Trophoblast cell (in vitro differentiated cells and primary cell): ENCODE measurements at regions not wholly inside any gene's neighbourhood (a gene's known extent, or its start where the extent isn't known, plus 50 kb on each side); places are given as distances from the start of the nearest gene placed in this dataset.

Experiments used
- DNase-seq, 2 donors: peaks; one replicate each; pipeline ENCODE4 v3.0.0-alpha.2; 2016
- H2AFZ ChIP-seq: 2 replicates; pipeline ENCODE4 v1.6.1; 2013; ENCODE audit warnings: low read length, moderate library complexity, mild to moderate bottlenecking; ENCODE audit not compliant: insufficient read depth, poor library complexity
- H2AK5ac ChIP-seq: 2 replicates; pipeline ENCODE4 v1.6.1; 2013; ENCODE audit warnings: mild to moderate bottlenecking, low read length
- H2BK120ac ChIP-seq: 2 replicates; pipeline ENCODE4 v1.6.1; 2013; ENCODE audit warnings: low read length, mild to moderate bottlenecking, moderate library complexity; ENCODE audit not compliant: insufficient read depth, poor library complexity
- H2BK12ac ChIP-seq: 2 replicates; pipeline ENCODE4 v1.6.1; 2013; ENCODE audit warnings: mild to moderate bottlenecking, low read length, moderate library complexity
- H2BK5ac ChIP-seq: 2 replicates; pipeline ENCODE4 v1.6.1; 2013; ENCODE audit warnings: low read length, low read depth, moderate library complexity, mild to moderate bottlenecking; ENCODE audit not compliant: poor library complexity
- H3K14ac ChIP-seq: 2 replicates; pipeline ENCODE4 v1.6.1; 2013; ENCODE audit warnings: mild to moderate bottlenecking, low read length
- H3K18ac ChIP-seq: 2 replicates; pipeline ENCODE4 v1.6.1; 2013; ENCODE audit warnings: mild to moderate bottlenecking, low read length
- H3K23ac ChIP-seq: 2 replicates; pipeline ENCODE4 v1.6.1; 2013; ENCODE audit warnings: low read length
- H3K27ac ChIP-seq: 2 replicates; pipeline ENCODE4 v1.5.1; 2013; ENCODE audit warnings: low read depth, mild to moderate bottlenecking, inconsistent platforms, low read length, moderate library complexity
- H3K27me3 ChIP-seq: 2 replicates; pipeline ENCODE4 v1.6.1; 2013; ENCODE audit warnings: inconsistent platforms, mild to moderate bottlenecking, low read length, moderate library complexity; ENCODE audit not compliant: insufficient read depth
- H3K36me3 ChIP-seq, 2 experiments: 1 replicate in 1 of 2; 2 replicates in 1 of 2; pipeline ENCODE4 v1.6.1; 2013; ENCODE audit warnings: low read length in 2 of 2, mild to moderate bottlenecking in 2 of 2, moderate library complexity in 1 of 2; ENCODE audit not compliant: insufficient read depth in 2 of 2, control insufficient read depth in 1 of 2
- H3K4ac ChIP-seq: 2 replicates; pipeline ENCODE4 v1.6.1; 2013; ENCODE audit warnings: low read depth, mild to moderate bottlenecking, low read length, moderate library complexity
- H3K4me1 ChIP-seq, 2 experiments: 1 replicate in 1 of 2; 2 replicates in 1 of 2; pipeline ENCODE4 v1.6.1; 2013; ENCODE audit warnings: low read length in 2 of 2, mild to moderate bottlenecking in 2 of 2, moderate library complexity in 1 of 2; ENCODE audit not compliant: insufficient read depth in 2 of 2, control insufficient read depth in 1 of 2
- H3K4me2 ChIP-seq: 2 replicates; pipeline ENCODE4 v1.6.1; 2013; ENCODE audit warnings: inconsistent platforms, mild to moderate bottlenecking, low read length, moderate library complexity
- H3K4me3 ChIP-seq: 2 replicates; pipeline ENCODE4 v1.5.1; 2013; ENCODE audit warnings: mild to moderate bottlenecking, low read depth, low read length, inconsistent platforms
- H3K79me1 ChIP-seq: one replicate; pipeline ENCODE4 v1.6.1; 2013; ENCODE audit warnings: low read length
- H3K79me2 ChIP-seq: 2 replicates; pipeline ENCODE4 v1.6.1; 2013; ENCODE audit warnings: low read length, mild to moderate bottlenecking; ENCODE audit not compliant: control insufficient read depth, insufficient read depth, poor library complexity
- H3K9ac ChIP-seq: 2 replicates; pipeline ENCODE4 v1.6.1; 2013; ENCODE audit warnings: mild to moderate bottlenecking, low read length
- H3K9me3 ChIP-seq: 2 replicates; pipeline ENCODE4 v1.6.1; 2013; ENCODE audit warnings: low read depth, mild to moderate bottlenecking, control low read depth, inconsistent platforms, low read length; ENCODE audit not compliant: insufficient read depth
- H4K12ac ChIP-seq: 2 replicates; pipeline ENCODE4 v1.6.1; 2013; ENCODE audit warnings: low read depth, mild to moderate bottlenecking, low read length, moderate library complexity
- H4K8ac ChIP-seq: 2 replicates; pipeline ENCODE4 v1.6.1; 2013; ENCODE audit warnings: low read depth, mild to moderate bottlenecking, low read length, moderate library complexity
- H4K91ac ChIP-seq: one replicate; pipeline ENCODE4 v1.6.1; 2013; ENCODE audit warnings: low read depth, mild to moderate bottlenecking, low read length, moderate library complexity
- WGBS: extraction: QIAGEN DNeasy Blood & Tissue Kit; methylation state at CpG from one replicate; pipeline ENCODE4 v1.1.7; 2013; ENCODE audit warnings: missing lambda C conversion rate; ENCODE audit not compliant: insufficient read length, insufficient coverage; ENCODE audit errors: extremely low coverage; 5-methylcytosine and 5-hydroxymethylcytosine counted together

GRCh38 chr11:127057126-127057525, 56.6 kb upstream of the KIRREL3 start:
- no peak overlapping the region for H3K18ac ChIP-seq
- H3K14ac ChIP-seq: no peak overlapping the region
- no peak overlapping the region for H2AK5ac ChIP-seq
- H2AFZ ChIP-seq: no peak overlapping the region
- H3K9ac ChIP-seq: no peak overlapping the region
- no peak overlapping the region for H3K4me3 ChIP-seq
- no peak overlapping the region for H3K23ac ChIP-seq
- no peaks in the 10 kb centered on the region for H3K79me1 ChIP-seq
- no peak overlapping the region for H3K27ac ChIP-seq
- H3K4me2 ChIP-seq: no peak overlapping the region
- H4K12ac ChIP-seq: no peak overlapping the region
- no peak overlapping the region for H3K4ac ChIP-seq
- no peaks in the 10 kb centered on the region for H3K4me1 ChIP-seq
- DNase-seq: no peak
- H2BK5ac ChIP-seq: no peak overlapping the region
- no peaks in the 10 kb centered on the region for H3K79me2 ChIP-seq
- no peaks in the 10 kb centered on the region for H3K9me3 ChIP-seq
- no CpG with 5 or more reads among the region's 8 CpGs for WGBS
- H2BK12ac ChIP-seq: no peak overlapping the region
- no peaks in the 10 kb centered on the region for H3K36me3 ChIP-seq
- H2BK120ac ChIP-seq: no peak overlapping the region
- no peak overlapping the region for H4K91ac ChIP-seq
- no peak overlapping the region for H4K8ac ChIP-seq
- H3K27me3 ChIP-seq: no peaks in the 10 kb centered on the region

- no peak overlapping the region for H3K9ac ChIP-seq
- H4K8ac ChIP-seq: no peak overlapping the region
- no peak overlapping the region for H4K12ac ChIP-seq
- no peak for DNase-seq
- no peak overlapping the region for H2BK120ac ChIP-seq
- no peak overlapping the region for H2BK12ac ChIP-seq
- H4K91ac ChIP-seq: no peak overlapping the region
- no CpG with 5 or more reads among the region's 6 CpGs for WGBS
- H2AK5ac ChIP-seq: no peak overlapping the region
- no peak overlapping the region for H2BK5ac ChIP-seq
- H3K4me3 ChIP-seq: no peak overlapping the region
- no peaks in the 10 kb centered on the region for H3K9me3 ChIP-seq
- H3K4me1 ChIP-seq: no peaks in the 10 kb centered on the region
- H3K79me2 ChIP-seq: no peaks in the 10 kb centered on the region
- H3K79me1 ChIP-seq: no peaks in the 10 kb centered on the region
- H3K18ac ChIP-seq: no peak overlapping the region
- no peak overlapping the region for H2AFZ ChIP-seq
- H3K36me3 ChIP-seq: no peaks in the 10 kb centered on the region
- H3K27ac ChIP-seq: no peak overlapping the region
- H3K23ac ChIP-seq: no peak overlapping the region
- no peak overlapping the region for H3K4me2 ChIP-seq
- no peaks in the 10 kb centered on the region for H3K27me3 ChIP-seq
- H3K14ac ChIP-seq: no peak overlapping the region
- H3K4ac ChIP-seq: no peak overlapping the region
Observed at GRCh38 chr11:127056338-127056971, 55.9 kb upstream of the KIRREL3 start.

- no CpG with 5 or more reads among the region's 6 CpGs for WGBS
- Histone ChIP-seq H2AK5ac (no peak overlapping the region), H3K4me1 (no peaks in the 10 kb centered on the region), H3K4ac (no peak overlapping the region), H2BK12ac (no peak overlapping the region), H3K4me3 (no peak overlapping the region), H3K14ac (no peak overlapping the region), H3K36me3 (no peaks in the 10 kb centered on the region), H2BK120ac (no peak overlapping the region), H4K12ac (no peak overlapping the region), H2BK5ac (no peak overlapping the region), H4K91ac (no peak overlapping the region), H3K4me2 (no peak overlapping the region), H3K9me3 (no peaks in the 10 kb centered on the region), H3K23ac (no peak overlapping the region), H2AFZ (no peak overlapping the region), H3K27me3 (no peaks in the 10 kb centered on the region), H3K27ac (no peak overlapping the region), H3K79me2 (no peaks in the 10 kb centered on the region), H3K18ac (no peak overlapping the region), H3K79me1 (no peaks in the 10 kb centered on the region), H4K8ac (no peak overlapping the region), H3K9ac (no peak overlapping the region)
- DNase-seq: no peak
Observed at GRCh38 chr11:127055236-127055635, 54.7 kb upstream of the KIRREL3 start.

- Histone ChIP-seq H2AFZ (no peak overlapping the region), H3K4me3 (no peak overlapping the region), H3K27me3 (no peaks in the 10 kb centered on the region), H4K8ac (no peak overlapping the region), H3K36me3 (no peaks in the 10 kb centered on the region), H2AK5ac (no peak overlapping the region), H4K12ac (no peak overlapping the region), H3K4ac (no peak overlapping the region), H2BK5ac (no peak overlapping the region), H4K91ac (no peak overlapping the region), H3K14ac (no peak overlapping the region), H3K9ac (no peak overlapping the region), H2BK12ac (no peak overlapping the region), H3K18ac (no peak overlapping the region), H3K4me2 (no peak overlapping the region), H3K79me1 (no peaks in the 10 kb centered on the region), H3K9me3 (no peaks in the 10 kb centered on the region), H3K23ac (no peak overlapping the region), H3K27ac (no peak overlapping the region), H2BK120ac (no peak overlapping the region), H3K4me1 (no peaks in the 10 kb centered on the region), H3K79me2 (no peaks in the 10 kb centered on the region)
- no peak for DNase-seq
- WGBS: no CpG with 5 or more reads among the region's 2 CpGs
Observed at GRCh38 chr11:127054153-127054552, 53.6 kb upstream of the KIRREL3 start.
